DOHH2 (cell line): ENCODE measurements at regions not wholly inside any gene's neighbourhood (a gene's known extent, or its start where the extent isn't known, plus 50 kb on each side); places are given as distances from the start of the nearest gene placed in this dataset.

ENCODE experiments used
- H3F3A ChIP-seq: fragments of 200-600 bp; sonication (generic), shearing (Covaris generic); 2 replicates; pipeline ENCODE4 v1.6.0; 2016; ENCODE audit warnings: antibody characterized with exemption, mild to moderate bottlenecking; ENCODE audit not compliant: control insufficient read depth, insufficient read depth
- H3K27ac ChIP-seq: fragments of 200-600 bp; sonication (generic); 2 replicates; pipeline ENCODE4 v1.5.1; 2014; ENCODE audit warnings: low read depth, mild to moderate bottlenecking, low read length, moderate library complexity
- H3K27me3 ChIP-seq: fragments of 200-600 bp; sonication (generic); 2 replicates; pipeline ENCODE4 v1.6.1; 2014; ENCODE audit warnings: mild to moderate bottlenecking, low read length, mixed read lengths; ENCODE audit not compliant: control insufficient read depth
- H3K36me3 ChIP-seq: fragments of 200-600 bp; sonication (generic); 2 replicates; pipeline ENCODE4 v1.6.1; 2014; ENCODE audit warnings: mild to moderate bottlenecking, low read length, moderate library complexity, mixed read lengths; ENCODE audit not compliant: control insufficient read depth
- H3K4me1 ChIP-seq: fragments of 200-600 bp; sonication (generic); 2 replicates; pipeline ENCODE4 v1.6.1; 2014; ENCODE audit warnings: mild to moderate bottlenecking, low read length, mixed read lengths; ENCODE audit not compliant: control insufficient read depth
- H3K4me2 ChIP-seq: fragments of 200-600 bp; sonication (generic); 2 replicates; pipeline ENCODE4 v1.6.0; 2014; ENCODE audit warnings: mild to moderate bottlenecking, low read length, moderate library complexity
- H3K4me3 ChIP-seq: fragments of 200-600 bp; sonication (generic); 2 replicates; pipeline ENCODE4 v1.5.1; 2014; ENCODE audit warnings: mild to moderate bottlenecking, low read length, mixed read lengths
- H3K79me2 ChIP-seq: fragments of 200-600 bp; sonication (generic); 2 replicates; pipeline ENCODE4 v1.6.1; 2014; ENCODE audit warnings: mild to moderate bottlenecking, low read length, mixed read lengths; ENCODE audit not compliant: control insufficient read depth
- H3K9me2 ChIP-seq: fragments of 200-600 bp; sonication (generic); replicated peaks from 2 replicates; pipeline ENCODE4 v1.6.1; 2014; ENCODE audit warnings: mild to moderate bottlenecking, low read length, mixed read lengths; ENCODE audit not compliant: control insufficient read depth
- H3K9me3 ChIP-seq: fragments of 200-600 bp; sonication (generic); 2 replicates; pipeline ENCODE4 v1.6.1; 2014; ENCODE audit warnings: antibody characterized with exemption, low read length, mixed read lengths; ENCODE audit not compliant: control insufficient read depth, insufficient read depth
- H4K20me1 ChIP-seq: fragments of 200-600 bp; sonication (generic); 2 replicates; pipeline ENCODE4 v1.6.0; 2014; ENCODE audit warnings: low read depth, mild to moderate bottlenecking, antibody characterized with exemption, low read length, moderate library complexity; ENCODE audit not compliant: control insufficient read depth, insufficient read depth
- CTCF ChIP-seq: fragments of 200-600 bp; sonication (generic); IDR thresholded peaks from one replicate; pipeline ENCODE4 v1.5.1; 2014; ENCODE audit warnings: antibody characterized with exemption, mild to moderate bottlenecking, low read depth, low read length; ENCODE audit not compliant: poor library complexity, severe bottlenecking
- EZH2phosphoT487 ChIP-seq: fragments of 200-600 bp; sonication (generic); IDR thresholded peaks from 2 replicates; pipeline ENCODE4 v1.6.1; 2017; ENCODE audit warnings: borderline replicate concordance, mild to moderate bottlenecking, antibody characterized with exemption, low read length, moderate library complexity, mixed read lengths

- H3K4me3 ChIP-seq: no peak overlapping the region
- H3K79me2 ChIP-seq: no peaks in the 10 kb centered on the region
- no peaks in the 10 kb centered on the region for H3K36me3 ChIP-seq
- H3K4me2 ChIP-seq: no peak overlapping the region
- no peaks in the 10 kb centered on the region for H3K4me1 ChIP-seq
- H3K27ac ChIP-seq: no peak overlapping the region
- no peaks in the 10 kb centered on the region for H3K9me2 ChIP-seq
- no peaks in the 10 kb centered on the region for H4K20me1 ChIP-seq
- TF ChIP-seq CTCF: no peak
- TF ChIP-seq EZH2phosphoT487: no peak
- no peaks in the 10 kb centered on the region for H3F3A ChIP-seq
- no peaks in the 10 kb centered on the region for H3K9me3 ChIP-seq
- no peaks in the 10 kb centered on the region for H3K27me3 ChIP-seq
These were observed 122.0 kb downstream of the SEMA6D start for GRCh38 chr15:47839233-47839825.

GRCh38 chr15:47843124-47843663, 125.9 kb downstream of the SEMA6D start:
- Histone ChIP-seq H3F3A (no peaks in the 10 kb centered on the region), H3K4me3 (no peak overlapping the region), H3K9me3 (no peaks in the 10 kb centered on the region), H3K4me2 (no peak overlapping the region), H3K79me2 (no peaks in the 10 kb centered on the region), H4K20me1 (no peaks in the 10 kb centered on the region), H3K27ac (no peak overlapping the region), H3K4me1 (no peaks in the 10 kb centered on the region), H3K9me2 (no peaks in the 10 kb centered on the region), H3K36me3 (no peaks in the 10 kb centered on the region), H3K27me3 (no peaks in the 10 kb centered on the region)
- TF ChIP-seq CTCF (no peak), EZH2phosphoT487 (no peak)

GRCh38 chr15:47844437-47844836, 127.1 kb downstream of the SEMA6D start:
- Histone ChIP-seq H3K9me2 (no peaks in the 10 kb centered on the region), H3K4me2 (no peak overlapping the region), H3K4me3 (no peak overlapping the region), H3K27me3 (no peaks in the 10 kb centered on the region), H4K20me1 (no peaks in the 10 kb centered on the region), H3K27ac (no peak overlapping the region), H3K36me3 (no peaks in the 10 kb centered on the region), H3F3A (no peaks in the 10 kb centered on the region), H3K79me2 (no peaks in the 10 kb centered on the region), H3K9me3 (no peaks in the 10 kb centered on the region), H3K4me1 (no peaks in the 10 kb centered on the region)
- TF ChIP-seq CTCF: no peak
- TF ChIP-seq EZH2phosphoT487: no peak
